ENCODE measurements at regions not wholly inside any gene's neighbourhood (a gene's known extent, or its start where the extent isn't known, plus 50 kb on each side); places are given as distances from the start of the nearest gene placed in this dataset.

DNA sequence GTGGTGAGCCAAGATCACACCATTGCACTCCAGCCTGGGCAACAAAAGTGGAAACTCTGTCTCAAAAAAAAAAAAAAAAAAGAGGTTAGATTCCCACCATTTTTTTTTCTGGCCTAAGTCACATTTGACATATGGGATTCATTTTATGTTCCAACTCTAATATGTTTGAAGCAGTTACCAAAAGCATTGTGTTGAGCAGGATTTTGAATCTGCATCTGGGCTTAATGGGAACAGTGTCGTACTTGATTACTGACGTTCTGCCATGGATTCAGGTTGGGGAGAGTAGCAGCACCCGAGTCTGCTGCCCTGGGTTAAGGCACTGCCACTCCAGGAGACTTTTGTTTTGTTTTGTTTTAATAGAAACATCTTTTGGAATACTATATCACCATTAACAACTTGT lies 348.7 kb upstream of the TBL1XR1 start:
- DNase-seq = no peak

DNA sequence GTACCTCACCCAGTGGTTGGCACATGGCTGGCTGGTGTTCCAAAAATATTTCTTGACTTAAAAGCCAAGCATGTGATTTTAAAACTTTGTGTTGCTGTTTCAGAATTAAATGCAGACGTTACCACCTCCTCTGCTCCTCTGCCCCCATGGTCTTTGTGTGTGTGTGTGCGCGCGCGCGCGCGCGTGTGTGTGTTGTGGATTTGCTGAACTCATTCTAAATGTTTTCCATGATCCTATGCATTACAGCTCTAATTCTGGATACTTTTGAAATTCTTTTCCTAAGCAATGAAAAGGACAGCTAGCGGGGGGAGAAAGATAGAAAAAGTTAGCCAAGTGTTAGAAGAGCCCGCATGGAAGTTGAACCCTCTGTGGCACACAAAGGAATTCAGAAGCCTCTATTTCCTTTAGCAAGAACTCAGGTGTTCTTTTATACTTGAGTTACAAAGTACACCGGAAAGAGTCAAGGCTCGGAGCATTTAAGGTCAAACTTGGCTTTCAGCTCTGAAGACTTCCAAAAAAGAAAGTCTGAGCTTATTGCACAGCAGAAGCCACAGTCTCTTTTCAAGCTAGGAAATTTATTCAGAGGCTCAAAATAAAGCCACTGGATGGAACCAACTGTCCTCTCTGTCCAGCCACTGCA lies 350.5 kb upstream of the TBL1XR1 start:
- no peak for DNase-seq

DNA sequence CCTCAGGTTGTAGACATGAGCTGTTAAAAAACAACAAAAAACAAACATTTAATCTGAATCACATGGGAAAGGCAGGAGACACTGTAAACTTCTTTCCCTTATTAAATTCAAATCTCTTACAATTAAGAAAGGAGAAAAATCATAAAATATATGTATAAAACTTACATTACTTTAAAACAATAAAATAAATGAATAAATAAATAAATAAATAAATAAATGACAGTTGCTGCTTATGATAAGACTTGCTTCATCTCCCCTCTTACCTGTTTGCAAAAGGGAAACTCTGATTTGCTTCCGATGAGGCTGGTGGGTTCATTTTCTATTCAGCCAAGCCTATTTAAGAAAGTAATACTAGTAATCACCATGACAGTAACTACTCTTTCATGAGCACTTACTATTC lies 353.4 kb upstream of the TBL1XR1 start:
- no peak for DNase-seq

DNA sequence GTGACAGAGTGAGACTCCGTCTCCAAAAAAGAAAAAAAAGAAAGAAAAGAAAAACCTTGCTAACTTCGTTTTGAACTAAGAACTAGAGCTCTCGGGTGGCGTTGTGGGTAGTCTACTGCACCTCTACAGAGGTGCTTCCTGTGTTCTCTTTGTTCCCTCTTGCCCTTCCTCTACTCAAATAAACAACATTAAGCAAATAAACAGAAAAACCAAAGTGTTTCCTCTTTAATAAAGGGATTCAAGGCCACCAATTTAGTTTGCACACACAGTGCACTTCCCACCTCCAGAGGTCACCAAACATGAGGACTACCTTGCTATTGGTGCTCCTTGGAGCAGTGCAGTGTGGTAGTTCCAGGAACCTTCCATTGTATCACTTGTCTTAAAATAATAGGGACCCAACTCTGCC lies 354.2 kb upstream of the TBL1XR1 start:
- peak; percentile 43 for DNase-seq

DNA sequence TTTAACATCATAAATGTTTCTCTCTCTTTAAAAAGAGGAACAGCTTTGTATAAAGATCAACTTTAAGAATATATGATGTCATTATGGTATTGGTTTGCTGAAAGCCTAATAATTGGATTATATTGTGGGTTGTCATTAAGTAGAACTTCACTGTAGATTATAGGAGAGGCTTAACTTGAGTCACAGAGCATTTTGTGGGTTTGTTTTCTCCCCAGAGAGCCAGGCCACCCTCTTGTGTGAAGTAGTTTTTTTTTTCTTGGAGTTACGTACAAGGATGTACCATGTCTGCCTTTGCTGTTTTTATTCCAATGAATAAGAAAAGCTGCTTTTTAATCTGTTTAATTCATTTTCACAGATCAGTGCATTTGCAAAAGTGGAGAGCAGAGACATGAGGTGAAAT lies 354.8 kb upstream of the TBL1XR1 start:
- DNase-seq = no peak

DNA sequence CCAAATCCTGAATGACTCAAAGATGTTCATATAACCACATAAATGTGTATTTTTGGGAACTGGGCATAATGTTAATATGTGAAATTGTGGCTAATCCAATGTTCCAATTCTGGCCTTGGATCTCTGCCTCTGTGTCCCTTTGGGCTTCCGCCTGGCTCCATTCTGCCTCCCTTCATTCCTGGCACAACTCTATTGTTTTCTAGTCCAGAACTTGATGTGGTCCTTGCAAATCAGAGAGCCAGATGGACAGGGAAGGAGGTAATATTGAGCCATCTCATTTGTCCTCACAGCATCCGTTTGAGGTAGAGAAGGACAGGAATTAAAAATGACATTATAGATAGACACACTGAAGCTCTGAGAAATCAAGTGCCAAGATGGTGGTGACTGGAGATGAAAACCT lies 355.7 kb upstream of the TBL1XR1 start:
- DNase-seq = no peak

DNA sequence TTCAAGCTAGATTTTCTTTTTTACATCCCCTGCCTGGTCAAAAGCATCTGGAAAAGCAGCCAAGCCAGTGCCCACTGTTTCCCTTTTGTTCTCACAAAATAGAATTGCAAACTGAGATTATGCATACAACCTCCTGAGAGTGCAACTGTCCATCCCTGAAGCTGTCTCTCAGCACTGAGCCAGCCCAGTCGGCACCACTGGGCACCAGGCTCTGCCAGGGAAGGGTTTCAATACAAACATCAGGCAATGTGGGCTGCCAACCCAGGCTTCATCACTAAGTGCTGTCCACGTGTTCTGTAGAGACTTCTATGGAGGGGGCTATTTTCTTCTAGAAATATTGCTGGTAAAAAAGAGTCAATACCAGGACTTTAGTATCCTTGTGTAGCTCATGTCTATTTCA lies 356.3 kb upstream of the TBL1XR1 start:
- no peak for DNase-seq

DNA sequence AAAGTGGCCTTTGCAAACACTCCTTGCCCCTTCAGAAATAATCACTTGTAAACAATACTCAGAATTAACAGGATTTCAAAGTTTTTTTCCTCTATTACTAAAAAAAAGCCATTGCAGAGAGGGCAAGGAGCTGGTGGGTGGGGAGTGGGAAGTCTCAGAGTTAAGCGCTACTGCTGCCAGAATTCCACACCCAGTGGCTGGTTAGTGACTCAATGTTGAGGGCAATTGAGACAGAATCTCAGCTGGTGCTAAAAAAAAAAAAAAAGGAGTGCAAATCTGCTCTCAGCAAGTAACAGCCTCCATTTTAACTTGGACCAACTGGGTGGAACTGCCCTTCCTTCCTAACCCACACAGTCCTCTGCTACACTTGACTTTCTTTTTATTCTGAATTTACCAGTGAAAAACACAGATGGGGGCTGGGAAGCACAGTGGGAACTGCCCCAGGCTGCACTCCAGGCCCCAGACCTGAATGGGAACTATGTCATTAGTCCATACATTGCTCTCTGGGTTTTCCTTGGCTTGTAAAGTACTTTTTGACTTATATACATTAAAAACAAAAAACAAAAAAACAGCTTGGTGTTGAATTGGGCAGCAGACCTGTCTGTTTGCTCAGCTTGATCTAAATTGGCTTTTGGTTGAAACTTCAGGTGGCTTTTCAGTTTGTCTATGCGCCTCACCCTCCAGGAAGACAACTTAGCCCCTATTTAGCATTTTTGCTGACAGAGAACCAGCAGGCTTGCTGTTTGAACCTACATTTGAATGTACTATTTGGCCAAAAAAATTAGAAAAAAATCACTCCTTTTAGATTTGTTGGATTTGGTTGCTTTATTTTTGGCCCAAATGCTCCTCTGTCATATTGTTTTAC lies 357.8 kb upstream of the TBL1XR1 start:
- peak; percentile 3 for DNase-seq

DNA sequence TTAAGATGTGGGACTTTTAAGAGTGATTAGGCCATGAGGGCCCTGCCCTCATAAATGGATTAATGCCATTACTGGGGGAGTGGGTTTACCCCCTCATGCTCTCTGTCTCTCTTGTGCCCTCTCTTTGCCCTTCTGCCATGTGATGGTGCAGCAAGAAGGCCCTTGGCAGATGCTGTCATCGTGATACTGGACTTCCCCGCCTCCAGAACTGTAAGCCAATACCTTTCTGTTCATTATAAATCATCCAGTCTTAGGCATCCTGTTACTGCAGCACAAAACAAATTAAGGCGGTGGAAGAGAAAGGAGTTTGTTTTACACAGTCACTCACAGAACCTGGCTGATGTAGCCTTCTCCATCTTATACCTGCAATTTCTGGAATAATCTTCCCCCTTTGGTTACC lies 360.3 kb upstream of the TBL1XR1 start:
- no peak for DNase-seq

DNA sequence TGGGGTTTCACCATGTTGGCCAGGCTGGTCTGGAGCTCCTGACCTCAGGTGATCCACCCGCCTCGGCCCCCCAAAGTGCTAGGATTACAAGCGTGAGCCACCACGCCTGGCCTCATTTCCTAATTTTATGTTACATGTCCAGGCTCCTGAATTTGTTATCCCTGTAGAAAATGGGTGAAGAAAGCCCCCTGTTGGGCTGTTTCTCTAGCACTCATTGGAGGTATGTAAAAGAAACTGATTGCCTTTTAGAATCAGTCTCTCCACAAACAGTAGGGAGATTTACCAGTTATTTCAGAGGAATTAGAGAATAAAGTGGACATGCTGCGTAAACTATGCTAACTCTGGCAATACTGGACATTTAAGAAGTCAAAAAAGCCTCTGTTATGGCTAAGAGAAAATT lies 364.1 kb upstream of the TBL1XR1 start:
- DNase-seq = no peak

DNA sequence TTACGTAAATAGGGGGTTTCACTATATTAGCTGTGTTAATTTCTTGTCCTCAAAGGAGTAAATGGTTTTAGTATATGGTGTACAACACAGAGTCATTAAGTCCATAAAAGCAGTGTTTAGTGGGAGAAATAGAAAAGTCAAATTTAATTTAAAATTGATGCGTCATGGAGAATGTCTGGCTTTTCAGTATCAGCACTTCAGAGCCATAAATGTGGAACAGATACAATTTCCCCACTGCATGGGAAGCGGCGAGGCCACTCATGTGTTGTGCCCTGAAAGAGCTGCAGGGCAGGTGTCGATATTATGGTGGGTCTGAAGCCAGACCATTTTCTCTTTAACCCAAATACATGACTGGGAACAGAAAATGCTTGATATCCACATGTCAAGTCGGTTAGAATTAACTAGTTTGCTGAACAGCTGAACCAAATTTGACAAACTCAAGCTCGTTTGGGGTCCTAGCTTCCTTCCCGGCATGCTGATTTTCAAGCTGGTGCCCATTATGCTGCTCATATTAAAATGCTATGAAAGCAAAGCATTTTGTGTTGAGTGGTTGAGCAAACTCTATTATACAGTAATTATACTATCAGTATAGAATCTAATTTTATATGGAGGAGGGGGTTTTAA lies 364.6 kb upstream of the TBL1XR1 start:
- DNase-seq = no peak

DNA sequence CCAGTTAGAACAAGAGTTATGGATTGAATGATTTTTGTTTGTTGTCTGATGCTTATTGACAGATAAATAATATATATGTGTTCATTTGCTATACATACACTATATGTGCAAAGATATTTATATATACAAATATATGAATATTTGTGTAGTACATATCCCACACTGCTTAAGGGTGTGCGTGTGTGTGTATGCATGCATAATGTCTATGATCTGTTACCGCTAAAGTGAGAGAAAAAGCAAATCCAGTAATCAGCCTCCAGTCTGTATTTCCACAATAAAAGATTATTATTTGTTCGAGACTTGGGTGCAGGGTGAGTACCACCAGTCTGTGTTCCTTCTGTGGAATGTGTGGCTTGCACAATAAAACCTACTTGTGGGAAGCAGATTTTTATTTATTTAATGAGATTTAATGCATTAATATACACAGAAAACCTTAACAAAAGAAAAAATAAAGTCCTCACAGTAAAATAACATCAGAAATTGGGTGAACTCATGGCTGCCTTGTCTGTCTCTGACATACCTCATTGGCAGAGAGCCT lies 366.0 kb upstream of the TBL1XR1 start:
- DNase-seq = no peak

DNA sequence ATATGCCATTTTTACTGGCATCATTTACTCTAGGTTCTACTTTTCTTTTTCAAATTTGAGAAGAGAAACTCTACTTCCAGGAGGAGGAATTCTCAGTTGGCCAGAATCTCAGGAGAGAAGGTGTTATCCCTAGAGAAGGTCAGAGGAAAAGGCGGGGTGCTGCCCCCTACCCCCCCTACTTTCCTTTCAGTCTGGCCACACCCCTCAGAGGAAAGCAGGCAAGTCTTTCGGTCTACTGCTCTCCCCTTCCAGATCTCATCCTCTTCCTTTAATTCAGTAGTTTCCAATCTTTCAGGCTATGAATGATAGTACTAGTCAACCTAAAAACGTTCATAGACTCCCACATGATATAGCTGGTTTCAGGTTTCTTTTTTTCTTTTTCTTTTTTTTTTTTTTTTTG lies 366.5 kb upstream of the TBL1XR1 start:
- DNase-seq = no peak

DNA sequence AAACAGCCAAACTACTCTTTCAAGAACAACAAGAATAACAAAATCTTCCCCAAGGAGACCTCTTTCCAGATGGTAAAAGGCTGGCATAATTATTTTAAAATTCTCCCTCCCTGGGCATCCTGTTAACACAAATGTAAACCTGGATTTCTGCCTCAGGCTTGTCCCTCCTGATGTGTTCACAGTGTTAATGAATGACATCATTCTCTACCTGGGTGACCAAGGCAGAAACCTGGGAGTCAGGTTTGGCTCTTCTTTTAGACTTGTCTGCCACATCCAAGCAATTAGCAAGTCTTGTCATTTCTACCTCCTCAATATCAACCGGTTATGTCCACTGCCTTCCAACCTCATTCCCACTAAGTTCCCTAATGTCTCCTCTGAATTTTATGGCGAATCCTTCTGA lies 368.7 kb upstream of the TBL1XR1 start:
- peak; percentile 21 for DNase-seq

DNA sequence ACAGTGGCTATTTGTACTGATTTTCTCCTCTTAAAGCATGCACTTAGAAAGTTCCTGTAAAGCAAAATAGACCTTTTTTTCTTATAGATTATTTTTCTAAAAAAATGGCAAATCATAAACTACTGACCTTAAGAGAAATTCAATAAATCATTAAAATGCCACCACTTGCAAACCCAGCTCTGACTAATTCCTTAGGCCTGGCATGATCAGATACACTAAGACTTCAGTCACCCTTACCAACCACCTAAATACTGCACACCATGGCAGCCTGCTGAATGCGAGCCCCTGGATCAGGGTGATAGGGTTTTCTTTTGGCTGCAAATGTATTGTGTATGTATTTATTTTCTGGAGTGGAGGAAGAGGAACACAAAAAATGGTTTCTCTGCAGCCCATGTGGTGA lies 370.6 kb upstream of the TBL1XR1 start:
- DNase-seq = no peak

DNA sequence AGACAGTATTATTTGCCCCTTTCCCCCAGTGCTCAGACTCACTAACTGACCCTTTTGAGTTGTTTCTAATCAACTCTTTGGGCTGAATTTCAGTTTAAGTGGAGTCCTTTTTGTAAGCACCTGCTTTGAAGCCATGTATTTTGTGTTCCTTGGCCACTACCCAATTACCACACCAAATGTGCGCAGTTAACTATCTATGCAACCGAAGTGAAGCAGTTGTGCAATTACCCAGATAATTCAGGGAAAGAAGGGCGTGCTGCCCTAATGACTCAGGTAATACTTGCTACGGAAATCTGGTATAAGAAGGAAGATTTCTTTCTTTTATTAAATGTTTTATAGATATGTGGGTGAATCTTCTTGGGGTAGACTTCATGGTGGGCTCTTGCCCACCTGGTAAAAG lies 371.9 kb upstream of the TBL1XR1 start:
- no peak for DNase-seq

DNA sequence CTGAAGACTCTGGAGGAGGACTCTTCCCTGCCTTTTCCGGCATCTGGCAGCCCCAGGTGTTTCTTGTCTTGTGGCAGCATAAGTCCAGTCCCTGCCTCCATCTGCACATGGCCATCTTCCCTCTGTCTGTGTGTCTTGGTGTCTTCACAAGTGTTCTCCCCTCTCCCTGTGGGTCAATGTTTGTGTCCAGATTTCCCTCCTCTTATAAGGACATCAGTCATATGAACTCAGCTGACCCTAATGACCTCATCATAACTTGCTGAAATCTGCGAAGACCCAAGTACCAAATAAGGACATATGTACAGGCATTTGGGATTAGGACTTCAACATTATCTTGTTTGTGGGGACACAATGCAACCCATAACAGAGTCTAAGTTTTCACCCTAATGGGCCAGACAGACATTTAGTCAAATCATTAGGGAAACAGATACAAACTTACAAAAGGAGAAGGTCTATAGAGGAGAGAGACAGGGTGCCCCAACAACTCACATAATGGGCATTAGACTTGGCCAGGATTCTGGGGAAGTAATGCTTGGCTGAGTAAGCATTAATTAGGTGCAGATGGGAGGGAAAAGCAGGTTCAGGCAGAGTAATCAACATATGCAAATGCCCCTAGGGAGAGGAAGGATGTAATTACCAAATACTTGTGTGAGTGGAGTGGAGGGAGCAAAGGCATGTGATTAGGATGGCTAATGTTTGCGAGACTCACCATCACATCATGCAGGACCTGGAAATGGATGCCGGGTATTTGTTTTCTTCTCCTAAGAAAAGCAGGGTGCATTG lies 372.8 kb upstream of the TBL1XR1 start:
- DNase-seq = peak; percentile 3

DNA sequence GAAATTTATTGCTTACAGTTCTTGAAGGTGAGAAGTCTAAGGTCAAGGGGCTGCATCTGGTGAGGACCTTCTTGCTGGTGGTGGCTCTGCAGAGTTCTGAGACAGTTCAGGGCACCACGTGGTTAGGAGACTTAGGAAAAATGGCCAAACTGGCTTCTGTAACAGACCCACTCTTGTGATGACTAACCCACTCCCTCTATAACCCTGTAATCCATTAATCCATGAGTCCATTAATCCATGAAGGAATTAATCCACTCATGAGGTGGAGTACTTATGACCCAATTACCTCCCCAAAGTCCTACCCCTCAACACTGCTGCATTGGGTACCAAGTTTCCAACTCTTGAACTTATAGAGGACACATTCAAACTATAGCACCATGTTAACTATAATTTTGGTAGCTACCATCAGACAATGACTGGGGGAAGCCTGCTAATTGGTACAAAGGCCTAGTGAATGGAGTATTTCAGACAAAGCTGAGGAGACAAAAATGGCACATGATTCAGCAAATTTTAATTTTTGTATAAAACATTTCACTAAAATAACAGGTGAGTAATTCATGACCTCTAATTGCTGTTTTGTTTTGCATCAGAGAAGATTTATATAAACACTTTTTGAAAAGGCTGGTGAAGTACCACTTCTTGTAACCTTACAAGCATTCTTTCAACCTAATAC lies 374.1 kb upstream of the TBL1XR1 start:
- no peak for DNase-seq

DNA sequence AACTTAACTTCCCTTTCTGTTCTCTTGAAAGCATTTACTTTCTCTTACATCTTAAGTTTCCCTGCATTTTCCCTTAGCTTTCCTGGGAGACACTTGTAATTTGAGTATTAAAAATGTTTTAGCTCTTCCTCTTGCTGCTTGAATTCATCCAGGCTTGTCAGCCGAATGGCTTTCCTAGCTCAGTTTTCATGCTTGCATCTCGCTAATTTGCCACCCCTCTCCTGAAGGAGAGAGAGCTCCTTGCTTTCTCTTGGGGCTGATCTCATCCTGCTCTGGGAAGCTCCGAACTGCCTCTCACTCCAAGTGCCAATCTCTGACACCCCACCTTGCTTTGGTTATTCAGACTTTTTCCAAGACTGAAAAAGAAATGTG lies 374.6 kb upstream of the TBL1XR1 start:
- DNase-seq = no peak

DNA sequence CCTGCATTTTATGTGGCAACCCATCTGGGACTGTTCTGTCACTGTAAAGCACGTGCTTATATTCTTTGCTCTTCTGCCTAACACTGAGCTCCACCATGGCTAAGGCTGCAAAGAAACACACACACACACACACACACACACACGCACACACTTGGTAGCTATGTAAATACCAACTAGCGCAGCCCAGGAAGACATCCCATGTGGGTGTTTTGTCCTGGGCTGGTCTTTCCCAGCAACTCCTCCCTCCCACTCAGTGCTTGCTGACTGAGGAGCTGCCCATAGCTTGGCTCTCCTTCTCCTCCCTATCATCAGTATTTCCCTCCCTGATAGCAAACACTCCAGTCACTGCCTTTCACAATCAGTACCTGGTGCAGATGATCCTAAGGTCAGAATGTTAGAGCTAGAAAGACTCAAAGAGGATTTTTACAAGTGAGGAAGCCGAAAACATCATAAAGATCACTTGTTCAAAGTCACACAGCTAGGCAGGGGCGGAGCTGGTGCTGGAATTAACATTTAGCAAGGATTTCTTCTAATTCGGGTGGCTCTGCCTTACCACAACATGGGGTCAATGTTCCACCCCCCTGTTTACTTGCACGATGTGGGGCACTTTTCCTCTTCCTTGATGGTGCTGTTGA lies 377.1 kb upstream of the TBL1XR1 start:
- peak; percentile 92 for DNase-seq

DNA sequence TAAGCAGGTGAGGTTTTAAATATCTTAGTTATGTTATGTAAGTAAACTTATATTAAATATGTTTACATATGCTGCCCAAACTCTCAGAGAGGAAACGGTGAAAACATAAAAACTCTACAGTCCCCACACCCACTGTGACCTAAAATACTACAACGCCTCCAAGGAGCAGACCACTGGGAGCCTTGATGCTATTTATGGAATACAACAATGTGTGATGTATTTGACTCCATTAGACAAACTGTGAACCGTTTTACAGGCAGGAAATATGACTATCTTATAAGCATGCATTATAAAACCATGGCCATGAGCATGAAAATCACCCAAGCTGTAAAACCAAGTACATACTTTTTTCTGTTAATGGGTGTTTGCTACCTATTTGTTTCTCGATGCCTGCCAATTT lies 379.5 kb upstream of the TBL1XR1 start:
- DNase-seq = no peak

DNA sequence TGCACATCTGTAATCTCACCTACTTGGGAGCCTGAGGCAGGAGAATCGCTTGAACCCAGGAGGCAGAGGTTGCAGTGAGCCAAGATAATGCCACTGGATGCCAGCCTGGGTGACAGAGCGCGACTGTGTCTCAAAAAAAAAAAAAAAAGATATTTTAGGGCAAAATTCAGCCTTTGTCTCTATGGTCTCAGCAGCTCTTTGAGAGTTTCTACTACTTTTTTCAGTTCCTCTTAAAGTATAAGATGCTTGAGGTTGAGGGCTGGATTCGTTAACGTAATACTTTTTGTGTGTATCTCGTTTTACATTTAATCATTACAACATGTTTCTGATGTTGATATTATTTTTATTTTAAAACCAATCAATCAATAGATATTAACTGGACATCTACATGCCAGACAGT lies 381.2 kb upstream of the TBL1XR1 start:
- no peak for DNase-seq

Measured in DMS53 (cell line).